ENCODE measurements at regions not wholly inside any gene's neighbourhood (a gene's known extent, or its start where the extent isn't known, plus 50 kb on each side); places are given as distances from the start of the nearest gene placed in this dataset.

GRCh38 chr14:98945611-98946570 is 326.1 kb downstream of the BCL11B start:
- DNase-seq (ENCODE audit: low spot score) = no peak

GRCh38 chr14:98946940-98947339 is 325.1 kb downstream of the BCL11B start:
- no peak for DNase-seq (ENCODE audit: low spot score)

- no peak for DNase-seq (ENCODE audit: low spot score)
Observed at GRCh38 chr14:98947911-98948595, 323.9 kb downstream of the BCL11B start.

- no peak for DNase-seq (ENCODE audit: low spot score)
Observed at GRCh38 chr14:98949051-98949450, 322.9 kb downstream of the BCL11B start.

- no peak for DNase-seq (ENCODE audit: low spot score)
Observed at GRCh38 chr14:98949481-98950135, 322.4 kb downstream of the BCL11B start.

GRCh38 chr14:98950353-98950895 is 321.6 kb downstream of the BCL11B start:
- no peak for DNase-seq (ENCODE audit: low spot score)

- no peak for DNase-seq (ENCODE audit: low spot score)
Observed at GRCh38 chr14:98951031-98951430, 321.0 kb downstream of the BCL11B start.

- DNase-seq (ENCODE audit: low spot score) = no peak
Observed at GRCh38 chr14:98951521-98952152, 320.4 kb downstream of the BCL11B start.

GRCh38 chr14:98952593-98953350 is 319.2 kb downstream of the BCL11B start:
- DNase-seq (ENCODE audit: low spot score) = no peak

- DNase-seq (ENCODE audit: low spot score) = no peak
Observed at GRCh38 chr14:98953551-98954348, 318.2 kb downstream of the BCL11B start.

GRCh38 chr14:98954349-98955000 is 317.5 kb downstream of the BCL11B start:
- no peak for DNase-seq (ENCODE audit: low spot score)

- DNase-seq (ENCODE audit: low spot score) = no peak
Observed at GRCh38 chr14:98955036-98955740, 316.8 kb downstream of the BCL11B start.

- no peak for DNase-seq (ENCODE audit: low spot score)
Observed at GRCh38 chr14:98955741-98956070, 316.3 kb downstream of the BCL11B start.

GRCh38 chr14:98956181-98956580 is 315.8 kb downstream of the BCL11B start:
- DNase-seq (ENCODE audit: low spot score) = no peak

- DNase-seq (ENCODE audit: low spot score) = no peak
Observed at GRCh38 chr14:98956661-98957060, 315.3 kb downstream of the BCL11B start.

GRCh38 chr14:98957211-98958047 is 314.6 kb downstream of the BCL11B start:
- DNase-seq (ENCODE audit: low spot score) = no peak

GRCh38 chr14:98958048-98958631 is 313.9 kb downstream of the BCL11B start:
- no peak for DNase-seq (ENCODE audit: low spot score)

GRCh38 chr14:98958632-98959031 is 313.4 kb downstream of the BCL11B start:
- DNase-seq (ENCODE audit: low spot score) = no peak
